ENCODE measurements at regions not wholly inside any gene's neighbourhood (a gene's known extent, or its start where the extent isn't known, plus 50 kb on each side); places are given as distances from the start of the nearest gene placed in this dataset.
"Not testable (repeated sequence)": the region's sequence is repeated elsewhere in the genome, so short reads cannot be mapped to it uniquely, and the experiment has no call there.

DNA sequence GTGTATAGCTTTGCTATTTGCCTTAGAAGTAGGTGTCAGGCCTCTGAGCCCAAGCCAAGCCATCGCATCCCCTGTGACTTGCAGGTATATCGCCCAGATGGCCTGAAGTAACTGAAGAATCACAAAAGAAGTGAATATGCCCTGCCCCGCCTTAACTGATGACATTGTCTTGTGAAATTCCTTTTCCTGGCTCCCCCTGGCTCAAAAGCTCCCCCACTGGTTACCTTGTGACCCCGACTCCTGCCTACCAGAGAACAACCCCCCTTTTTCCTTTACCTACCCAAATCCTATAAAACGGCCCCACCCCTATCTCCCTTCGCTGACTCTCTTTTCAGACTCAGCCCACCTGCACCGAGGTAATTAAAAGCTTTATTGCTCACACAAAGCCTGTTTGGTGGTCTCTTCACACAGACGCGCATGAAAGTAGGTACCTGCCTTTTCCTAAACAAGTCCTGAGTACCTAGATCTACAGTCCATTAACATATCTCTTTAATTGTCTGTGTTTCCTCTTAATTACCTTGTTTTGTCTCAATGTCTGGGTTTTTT lies 653.8 kb upstream of the PCDH10 start:
- TF ChIP-seq, protein P1, sequence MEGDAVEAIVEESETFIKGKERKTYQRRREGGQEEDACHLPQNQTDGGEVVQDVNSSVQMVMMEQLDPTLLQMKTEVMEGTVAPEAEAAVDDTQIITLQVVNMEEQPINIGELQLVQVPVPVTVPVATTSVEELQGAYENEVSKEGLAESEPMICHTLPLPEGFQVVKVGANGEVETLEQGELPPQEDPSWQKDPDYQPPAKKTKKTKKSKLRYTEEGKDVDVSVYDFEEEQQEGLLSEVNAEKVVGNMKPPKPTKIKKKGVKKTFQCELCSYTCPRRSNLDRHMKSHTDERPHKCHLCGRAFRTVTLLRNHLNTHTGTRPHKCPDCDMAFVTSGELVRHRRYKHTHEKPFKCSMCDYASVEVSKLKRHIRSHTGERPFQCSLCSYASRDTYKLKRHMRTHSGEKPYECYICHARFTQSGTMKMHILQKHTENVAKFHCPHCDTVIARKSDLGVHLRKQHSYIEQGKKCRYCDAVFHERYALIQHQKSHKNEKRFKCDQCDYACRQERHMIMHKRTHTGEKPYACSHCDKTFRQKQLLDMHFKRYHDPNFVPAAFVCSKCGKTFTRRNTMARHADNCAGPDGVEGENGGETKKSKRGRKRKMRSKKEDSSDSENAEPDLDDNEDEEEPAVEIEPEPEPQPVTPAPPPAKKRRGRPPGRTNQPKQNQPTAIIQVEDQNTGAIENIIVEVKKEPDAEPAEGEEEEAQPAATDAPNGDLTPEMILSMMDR (conservative IDR thresholded peaks at IDR 0.05; ENCODE audit: low read length) = not testable (repeated sequence)
- TF ChIP-seq EZH2phosphoT487 (IDR thresholded peaks at IDR 0.05; ENCODE audit: borderline replicate concordance) = not testable (repeated sequence)

Data from Loucy (cell line).